ENCODE measurements at regions not wholly inside any gene's neighbourhood (a gene's known extent, or its start where the extent isn't known, plus 50 kb on each side); places are given as distances from the start of the nearest gene placed in this dataset.

DNA sequence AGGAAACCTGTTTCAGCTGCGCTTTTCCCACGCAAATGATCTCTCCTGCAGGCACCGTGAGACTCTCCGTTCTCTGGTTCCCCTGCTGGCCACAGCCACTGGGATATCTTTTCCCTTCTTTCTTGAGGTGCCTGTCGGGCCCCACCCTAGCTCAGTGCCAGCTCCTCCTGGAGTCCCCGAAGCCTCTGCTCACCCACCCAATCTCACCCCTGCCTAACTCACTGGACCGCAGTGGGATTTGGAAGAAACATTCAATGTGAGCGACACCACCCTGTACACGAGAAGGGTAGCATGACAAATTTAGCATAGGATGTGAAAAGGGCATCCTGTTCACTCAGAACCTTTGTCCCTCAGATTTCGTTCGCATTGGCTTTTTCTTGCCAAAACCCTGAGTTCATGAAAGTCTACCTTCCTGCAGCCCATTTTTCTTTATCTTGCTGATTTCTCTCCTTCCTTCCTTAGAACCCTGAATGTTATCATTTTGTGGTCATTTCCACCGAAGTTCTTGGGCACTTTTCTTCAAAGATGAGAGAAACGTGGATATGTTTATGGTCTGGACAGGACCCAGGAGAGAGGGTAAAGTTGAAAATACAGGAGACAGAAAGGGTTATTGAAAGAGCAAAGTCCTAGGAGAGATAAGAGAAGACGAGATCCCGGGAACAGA, 63.6 kb upstream of the ELK3 start:
- TF ChIP-seq CTCF (IDR thresholded peaks at IDR 0.05) (no peak), POLR2A (IDR thresholded peaks at IDR 0.05) (no peak)

Data from adrenal gland (tissue), 5 donors.